NCI-H69 (cell line): ENCODE measurements at regions not wholly inside any gene's neighbourhood (a gene's known extent, or its start where the extent isn't known, plus 50 kb on each side); places are given as distances from the start of the nearest gene placed in this dataset.
A peak's percentile ranks its signal among the peaks of the same experiment; 100 is the strongest.

Experiments used
- DNase-seq: peaks from one replicate; lab custom pipeline; 2025; lab: John Stamatoyannopoulos, UW

DNA sequence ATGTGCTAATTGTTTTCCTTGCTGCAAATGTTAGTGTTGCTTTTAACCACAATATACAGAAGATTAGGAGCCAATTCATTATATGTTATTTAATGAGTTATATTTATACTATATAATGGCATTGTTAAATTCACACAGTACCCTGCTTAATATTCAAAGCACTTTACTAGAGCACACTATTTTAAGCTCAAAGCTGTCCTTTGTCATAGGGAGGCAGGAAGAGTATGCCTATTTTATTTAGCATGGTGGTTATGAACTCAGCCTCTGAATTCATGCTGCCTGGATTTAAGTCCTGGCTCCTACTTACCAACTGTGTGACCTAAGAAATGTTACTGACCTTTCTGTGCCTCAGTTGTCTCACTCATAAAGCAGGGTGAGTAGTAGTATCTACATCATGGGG is 80.5 kb downstream of the FASTKD2 start:
- DNase-seq: no peak

DNA sequence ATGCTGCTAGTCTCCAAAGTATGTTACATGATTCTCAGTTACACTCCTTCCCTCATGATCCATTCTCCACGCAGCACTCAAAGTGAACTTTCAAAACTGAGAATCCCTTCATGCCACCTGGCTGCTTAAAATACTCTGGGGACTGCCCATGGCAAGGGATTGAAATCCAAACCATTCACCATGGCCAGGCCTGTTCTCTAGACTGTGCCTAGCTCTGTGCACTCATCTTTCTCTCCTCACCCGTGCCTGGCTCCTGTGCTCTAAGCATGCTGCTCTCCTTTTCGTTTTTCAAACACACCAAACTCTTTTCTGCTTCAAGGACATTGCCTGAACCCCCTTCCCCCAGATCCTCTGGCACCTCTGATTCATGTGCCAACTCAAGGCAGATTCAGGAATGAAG is 80.9 kb downstream of the FASTKD2 start:
- no peak for DNase-seq

DNA sequence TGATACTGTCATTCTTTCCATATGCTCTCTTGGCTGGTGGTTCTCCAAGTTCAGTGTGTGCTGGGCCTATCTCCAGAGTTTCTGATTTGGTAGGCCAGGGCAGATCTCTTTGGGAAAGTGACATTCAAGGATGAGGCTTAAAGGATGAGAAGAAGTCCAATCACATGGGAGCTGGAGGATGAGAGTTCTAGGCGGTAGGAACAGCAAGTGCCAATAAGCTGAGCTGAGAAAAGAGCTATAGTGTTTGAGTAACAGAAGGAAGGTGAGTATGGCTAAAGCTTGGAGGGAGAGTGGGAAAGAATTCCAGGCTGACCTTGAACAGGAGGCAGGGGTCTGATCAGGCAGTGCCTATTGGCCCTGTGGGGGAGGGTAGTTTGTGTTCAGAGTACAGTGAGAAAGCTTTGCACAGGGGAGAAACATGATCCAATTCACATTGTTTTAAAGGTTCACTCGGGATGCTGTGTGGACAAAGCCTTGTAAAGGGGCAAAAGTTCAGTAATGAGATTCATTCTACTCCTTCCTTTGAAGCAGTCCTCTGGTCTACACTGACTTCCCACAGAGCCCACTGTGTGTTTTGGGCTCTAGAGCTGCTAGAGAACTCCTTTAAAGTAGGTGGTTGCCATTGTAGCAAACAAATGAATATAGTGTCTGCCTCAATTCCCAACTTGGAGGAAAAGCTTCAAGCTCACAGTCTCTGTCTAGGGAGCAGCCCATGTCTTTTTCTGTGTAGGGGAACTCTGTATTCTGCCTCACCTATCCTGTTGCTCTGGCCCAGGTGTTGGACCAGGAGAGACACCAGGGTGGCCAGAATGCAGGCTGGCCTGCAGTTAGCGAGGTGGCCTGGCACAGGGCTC is 81.8 kb downstream of the FASTKD2 start:
- DNase-seq: peak; percentile 29

DNA sequence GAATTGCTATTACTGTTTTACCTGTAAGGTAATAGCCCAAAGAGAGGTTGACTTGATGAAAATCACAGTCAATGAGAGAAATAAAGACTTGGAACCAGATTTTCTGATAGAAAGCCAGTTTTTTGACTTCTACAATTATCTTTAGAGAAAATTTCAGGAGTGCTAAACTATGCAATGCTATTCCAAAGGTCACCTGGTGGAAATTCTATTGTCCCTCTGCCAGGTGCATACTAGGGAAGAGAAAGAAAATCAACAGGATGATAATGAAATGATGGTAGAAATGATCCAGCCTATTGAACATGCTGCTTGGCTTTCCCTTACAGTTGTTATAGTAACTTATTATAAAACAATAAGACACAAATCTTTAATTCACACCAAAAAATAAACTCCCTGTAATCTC is 85.0 kb downstream of the FASTKD2 start:
- no peak for DNase-seq

DNA sequence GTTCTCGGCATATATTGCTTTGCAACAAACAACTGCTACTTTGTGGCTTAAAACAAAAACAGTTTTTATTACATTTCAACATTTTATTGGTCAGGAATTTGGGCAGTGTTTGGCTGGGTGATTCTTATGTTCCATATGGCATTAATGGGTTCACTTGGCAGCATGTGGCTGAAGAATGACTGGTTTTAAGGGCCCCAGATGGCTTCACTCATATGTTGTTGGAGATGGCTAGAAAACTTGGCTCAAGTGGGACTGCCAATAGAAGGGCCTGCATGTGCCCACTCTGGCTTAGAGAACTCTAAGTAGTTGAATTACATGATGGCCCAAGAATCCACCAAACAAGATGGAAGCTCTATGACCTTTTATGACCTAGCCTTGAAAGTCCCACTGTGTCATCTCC is 86.1 kb downstream of the FASTKD2 start:
- DNase-seq: no peak

DNA sequence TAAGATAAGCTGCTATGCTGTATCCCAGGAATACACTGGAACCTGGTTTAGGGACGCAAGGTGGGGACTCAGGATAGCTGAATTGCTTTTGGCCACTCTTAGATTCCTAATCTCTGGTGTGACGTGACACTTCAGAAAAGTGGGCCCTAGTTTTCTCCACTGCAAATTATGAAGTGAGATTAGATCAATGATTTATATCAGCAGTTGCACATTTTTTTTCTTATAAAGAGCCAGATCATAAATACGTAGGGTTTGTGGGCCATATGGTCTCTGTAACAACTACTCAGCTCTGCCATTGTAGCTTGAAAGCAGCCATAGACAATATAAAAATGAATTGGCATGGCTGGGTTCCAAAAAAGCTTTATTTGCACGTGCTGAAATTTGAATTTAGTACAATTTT is 85.4 kb upstream of the CPO start:
- DNase-seq: no peak

DNA sequence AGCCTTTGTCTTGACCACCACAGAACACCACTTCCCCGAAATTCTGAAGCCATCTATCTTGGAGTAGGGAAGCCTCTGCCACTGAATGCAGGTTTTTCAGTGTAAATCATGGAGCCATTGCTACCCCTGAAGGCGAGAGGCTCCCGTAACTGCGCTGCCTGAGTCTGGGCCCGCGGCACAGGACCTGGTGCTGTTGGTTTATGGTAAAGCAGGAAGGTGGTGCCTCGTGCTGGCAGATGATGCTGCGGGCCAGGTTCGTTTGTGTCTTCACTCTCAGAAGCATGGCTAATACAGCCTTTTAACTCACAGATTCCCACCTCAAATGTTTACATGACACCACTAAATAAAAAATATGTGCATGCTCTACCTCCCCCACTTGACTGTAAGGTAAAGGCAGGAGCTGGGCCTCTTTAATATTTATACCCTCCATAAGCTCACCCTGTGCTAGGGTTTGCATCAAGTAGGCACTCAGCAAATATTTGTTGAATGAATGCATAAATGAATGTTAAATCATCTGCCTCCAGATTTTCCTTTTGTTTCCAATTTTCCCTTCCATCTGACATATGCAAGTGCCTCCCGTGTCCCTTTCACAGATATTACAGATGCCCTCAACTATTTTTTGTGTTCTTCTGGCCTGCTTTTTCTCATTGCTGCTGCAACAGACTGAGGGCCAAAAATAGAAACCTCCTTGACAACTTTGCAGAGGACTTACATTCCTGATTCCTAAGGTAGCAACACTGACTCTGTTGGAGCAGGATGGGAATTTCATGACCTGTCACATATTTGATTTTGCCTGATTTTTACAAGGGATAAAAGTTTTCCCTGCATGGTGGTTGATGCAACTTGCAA is 83.5 kb upstream of the CPO start:
- no peak for DNase-seq

DNA sequence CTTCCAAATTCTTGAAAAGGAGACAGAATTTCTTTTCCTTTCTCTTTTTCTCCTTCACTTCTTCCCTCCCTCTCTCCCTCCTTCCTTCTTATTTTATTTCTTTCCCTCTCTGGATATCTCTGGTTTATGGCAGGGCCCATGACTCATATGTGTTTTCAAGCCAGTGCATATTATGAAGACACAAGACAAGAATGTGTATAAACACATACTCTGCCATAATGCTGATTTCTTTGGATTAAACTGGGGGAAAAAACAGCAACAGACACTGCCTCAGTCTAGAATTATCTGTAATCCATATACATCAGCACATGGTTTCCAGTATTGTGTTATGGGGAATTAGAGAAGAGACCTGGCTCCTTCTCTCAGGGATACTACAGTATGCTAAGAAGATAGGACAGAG is 82.8 kb upstream of the CPO start:
- DNase-seq: no peak

DNA sequence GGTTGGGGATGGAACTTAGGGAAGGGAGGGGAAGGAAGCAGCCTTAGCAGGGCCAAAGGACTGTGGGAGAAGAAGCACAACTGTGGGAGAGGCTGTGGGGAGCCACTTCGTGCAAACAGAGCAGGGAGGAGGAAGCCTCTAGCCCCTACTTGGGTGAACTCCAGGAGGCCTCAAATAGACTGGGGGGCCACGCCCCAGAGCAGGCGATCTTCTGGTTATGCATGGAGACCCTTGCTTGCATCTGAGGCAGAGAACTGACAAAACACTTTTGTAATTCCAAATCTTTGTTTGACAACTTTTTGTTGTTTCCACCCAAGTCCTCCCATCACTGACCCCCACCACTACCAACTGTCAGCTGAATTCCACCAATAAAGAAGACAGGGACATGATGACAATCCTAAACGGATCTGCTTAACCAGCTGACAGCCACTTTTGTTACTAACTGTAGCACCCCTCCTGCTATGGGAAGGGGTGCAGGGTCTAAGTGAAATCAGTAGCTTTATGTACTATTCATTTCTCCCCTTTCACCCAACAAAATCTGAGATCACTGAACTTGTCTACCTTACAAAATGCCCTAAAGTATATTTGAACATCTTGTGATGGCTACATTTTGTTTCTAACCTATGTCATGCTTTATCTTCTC is 80.5 kb upstream of the CPO start:
- DNase-seq: no peak

DNA sequence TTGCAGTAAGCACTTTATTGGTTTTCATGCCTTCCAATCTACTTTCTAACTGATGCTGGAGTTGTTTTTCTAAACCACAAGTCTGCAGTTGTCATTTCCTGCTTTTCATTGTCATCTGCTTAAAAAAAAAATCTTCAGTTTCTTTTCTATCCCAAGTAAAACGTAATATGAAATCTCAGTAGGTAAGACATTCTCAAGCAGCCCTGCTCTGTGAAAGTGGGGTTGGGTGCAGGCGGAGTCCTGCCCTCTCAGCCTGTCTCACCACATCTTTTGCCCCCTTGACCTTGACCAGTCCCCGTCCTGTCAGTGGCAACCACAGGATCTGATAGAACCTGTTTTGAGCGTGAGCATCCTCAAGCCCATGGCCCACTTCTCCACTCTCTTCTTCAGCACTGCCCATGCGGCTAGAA is 80.0 kb upstream of the CPO start:
- DNase-seq: no peak

DNA sequence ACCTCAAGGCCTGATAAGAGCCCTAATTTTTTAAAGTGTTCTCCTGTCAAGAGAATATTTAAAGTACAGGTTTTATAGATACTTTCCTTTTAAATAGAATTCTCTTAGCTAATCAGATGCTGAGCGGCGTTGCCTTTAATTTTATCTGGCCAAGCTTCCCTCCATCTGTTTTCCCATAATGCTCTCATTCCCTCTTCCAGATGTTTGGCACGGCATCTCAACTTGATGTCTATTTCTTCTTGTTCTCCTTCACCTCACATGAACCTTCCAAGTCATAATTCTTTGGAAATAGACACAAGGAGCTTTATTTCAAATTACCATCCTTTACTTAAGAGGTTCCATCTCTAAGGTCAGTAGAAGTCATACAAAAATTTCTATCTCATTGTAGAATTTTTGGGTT is 76.1 kb upstream of the CPO start:
- DNase-seq: no peak

DNA sequence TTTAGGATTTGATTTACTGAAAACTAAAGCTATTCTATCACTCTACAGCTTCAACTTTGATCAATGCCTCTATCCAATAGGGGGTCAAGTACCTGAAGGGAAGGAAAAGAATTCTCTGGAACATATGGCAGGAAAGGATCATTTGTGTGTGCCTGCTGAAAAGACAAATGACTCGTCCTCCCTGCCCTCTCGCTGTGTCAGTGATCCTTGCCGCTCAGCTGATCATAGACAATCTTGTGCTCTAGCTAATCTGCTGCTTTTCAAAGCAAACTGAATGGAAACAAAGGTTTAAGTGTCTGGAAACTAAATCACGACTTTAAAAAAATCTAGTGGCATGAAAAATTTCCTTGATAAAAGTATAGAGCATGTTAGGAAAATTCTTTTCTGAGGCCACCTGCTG is 75.6 kb upstream of the CPO start:
- no peak for DNase-seq

DNA sequence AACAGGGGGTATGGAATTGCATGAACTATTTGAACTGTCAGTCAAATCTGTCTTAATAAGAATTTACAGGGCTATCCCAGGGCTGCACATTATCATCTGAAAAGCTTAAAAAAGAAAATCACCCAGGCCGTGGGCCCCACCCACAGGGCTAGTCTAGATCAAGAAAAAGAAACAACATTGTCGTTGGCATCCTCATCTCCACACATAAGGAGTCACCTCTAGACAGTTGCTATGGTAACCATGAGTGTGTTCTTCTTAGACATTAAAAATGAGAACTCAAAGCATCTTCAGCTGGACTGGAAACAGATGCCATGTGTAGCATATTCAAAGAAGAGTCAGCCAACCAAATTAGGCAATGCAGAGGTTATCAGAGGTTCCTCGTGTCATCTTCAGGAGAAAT is 72.3 kb upstream of the CPO start:
- no peak for DNase-seq

DNA sequence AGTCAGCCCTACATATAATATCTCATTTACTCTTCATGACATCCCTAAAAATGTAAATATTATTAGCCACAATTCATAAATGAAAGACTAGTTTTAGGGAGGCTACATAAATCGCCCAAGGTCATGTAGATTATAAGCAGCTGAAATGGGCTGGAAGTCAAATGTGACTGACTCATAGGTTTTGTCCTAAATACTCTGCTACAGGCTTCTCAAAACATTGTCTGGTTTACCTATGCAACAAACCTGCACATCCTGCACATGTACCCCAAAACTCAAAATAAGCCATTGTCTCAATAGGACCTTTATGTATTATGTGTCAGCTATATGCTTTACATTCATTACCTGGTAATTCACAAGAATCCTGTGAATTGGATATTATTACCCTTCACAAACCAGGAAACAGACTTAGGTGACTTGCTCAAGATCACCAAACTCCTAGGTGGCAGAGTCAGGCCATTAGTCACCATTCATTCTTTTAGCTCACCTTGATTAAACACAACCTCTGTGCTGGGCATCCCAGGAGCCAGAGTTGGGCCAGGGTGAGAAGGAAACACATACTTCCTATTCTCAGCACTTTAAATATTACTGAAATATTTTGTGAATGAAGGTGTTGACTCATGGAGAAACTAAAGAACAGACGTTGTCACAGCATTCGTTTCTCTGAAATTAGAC is 69.4 kb upstream of the CPO start:
- DNase-seq: no peak

DNA sequence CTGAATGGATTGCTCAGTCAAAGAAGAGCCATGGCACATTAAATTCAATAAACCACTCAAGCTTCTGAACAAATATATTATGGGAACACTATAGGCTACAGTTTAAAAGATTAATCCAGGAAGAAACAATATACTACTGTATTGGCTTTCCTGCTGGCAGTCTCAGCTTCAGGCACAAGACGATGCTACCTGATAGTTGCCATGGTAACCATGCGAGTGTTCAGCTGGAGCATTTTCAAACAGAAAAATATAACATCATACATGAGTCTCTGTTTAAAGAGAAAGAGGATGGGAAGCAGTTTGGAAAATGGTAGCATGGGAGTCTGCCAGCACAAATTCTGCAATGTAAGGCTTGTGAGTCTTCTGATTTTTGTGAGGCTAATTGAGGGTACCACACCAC is 65.9 kb upstream of the CPO start:
- DNase-seq: peak; percentile 10

DNA sequence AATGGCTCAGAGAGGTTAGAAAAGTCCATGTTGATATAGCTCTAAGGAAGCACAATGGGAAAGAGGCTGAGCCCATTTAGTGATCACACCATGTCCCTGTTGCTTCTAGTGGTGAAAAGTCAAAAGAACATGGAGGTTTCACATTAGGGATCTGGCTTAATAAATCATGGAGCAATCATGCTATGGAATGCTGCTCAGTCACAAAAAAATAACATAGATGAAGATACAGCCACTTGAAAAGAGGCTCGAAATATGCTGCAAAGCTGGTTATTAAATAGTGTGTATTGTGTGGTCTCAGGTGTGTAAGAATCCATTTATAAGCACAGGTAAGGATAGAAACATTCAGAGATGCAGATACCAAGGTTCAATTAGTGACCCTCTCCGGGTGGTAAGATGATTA is 63.6 kb upstream of the CPO start:
- no peak for DNase-seq

DNA sequence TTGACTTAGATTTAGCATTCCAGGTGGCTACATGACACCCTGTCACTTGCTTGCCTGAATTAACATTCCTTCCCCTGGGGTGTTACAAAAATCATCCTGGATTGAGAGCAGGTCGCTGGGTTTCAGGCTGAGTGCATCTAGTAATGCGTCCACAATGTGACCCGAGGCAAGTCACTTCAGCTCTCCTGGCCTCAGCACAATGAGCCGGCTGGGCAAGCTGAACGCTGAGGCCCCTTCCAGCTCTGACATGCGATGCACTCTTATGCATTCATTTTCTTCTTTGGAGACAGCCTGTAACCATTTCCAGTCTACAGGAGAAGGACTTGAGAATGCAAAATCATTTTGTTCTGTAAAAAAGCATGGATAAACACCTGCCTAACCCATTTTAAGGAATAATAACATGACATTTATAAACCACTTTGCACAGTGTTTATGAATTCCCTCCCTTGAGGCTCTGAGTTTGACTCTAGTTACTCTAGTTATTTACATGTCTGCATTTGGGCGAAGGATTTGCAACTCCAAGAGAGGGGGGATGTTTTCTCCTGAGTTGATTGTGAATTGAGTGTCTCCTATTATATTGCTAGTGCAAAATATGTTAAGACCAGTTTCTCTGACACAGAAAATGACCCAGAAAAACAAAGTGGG is 63.0 kb upstream of the CPO start:
- no peak for DNase-seq

DNA sequence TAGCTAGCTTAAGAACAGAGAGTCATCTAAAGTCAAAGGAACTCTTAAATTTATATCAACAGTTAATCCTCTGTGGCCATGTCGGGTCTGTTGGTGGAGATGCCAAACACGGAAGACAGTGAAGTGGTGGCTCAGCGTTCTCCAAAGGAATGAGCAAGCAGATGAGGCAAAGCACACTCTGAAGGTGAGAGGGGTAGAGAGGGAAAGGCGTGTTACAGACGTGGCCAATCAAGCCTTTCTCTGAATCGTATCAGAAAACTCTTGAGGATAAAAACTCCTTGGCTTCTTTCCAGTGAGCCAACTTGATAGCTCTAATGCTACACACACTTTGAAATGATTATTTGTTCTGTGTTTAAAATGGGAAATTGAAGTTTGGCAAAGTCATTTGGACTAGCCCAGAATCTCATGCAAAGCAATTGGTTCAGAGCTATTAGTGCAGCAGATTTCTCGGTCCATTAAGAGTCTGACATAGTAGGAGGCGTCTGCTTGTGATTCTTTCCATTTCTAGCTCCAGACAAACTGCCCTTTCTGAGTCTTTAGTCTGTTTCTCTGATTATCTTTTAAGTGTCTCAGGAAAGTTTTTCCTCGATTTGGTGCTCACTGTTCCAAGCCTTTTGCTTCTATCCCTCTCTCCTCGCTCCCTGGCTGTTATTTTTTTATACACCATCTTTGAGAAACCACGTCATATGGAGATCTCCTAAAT is 57.5 kb upstream of the CPO start:
- DNase-seq: no peak

DNA sequence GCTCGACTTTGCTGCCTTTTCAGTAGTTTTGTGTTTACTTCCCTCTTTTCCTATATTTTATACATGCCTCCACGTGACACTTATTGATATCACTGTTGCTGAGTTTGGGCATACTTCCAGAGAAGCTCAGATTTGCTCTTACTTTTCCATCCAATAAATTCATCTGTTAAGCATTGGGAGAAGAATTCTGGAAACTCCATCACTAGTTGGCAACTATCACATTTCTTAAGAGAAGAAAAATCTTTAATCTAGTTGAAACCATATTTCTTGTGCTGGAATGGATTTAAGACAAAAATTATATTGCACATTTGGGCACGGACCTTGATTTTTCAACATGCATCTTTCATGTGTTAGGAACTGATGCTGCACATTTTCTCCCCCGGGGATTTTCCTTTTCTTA is 52.6 kb upstream of the CPO start:
- no peak for DNase-seq

DNA sequence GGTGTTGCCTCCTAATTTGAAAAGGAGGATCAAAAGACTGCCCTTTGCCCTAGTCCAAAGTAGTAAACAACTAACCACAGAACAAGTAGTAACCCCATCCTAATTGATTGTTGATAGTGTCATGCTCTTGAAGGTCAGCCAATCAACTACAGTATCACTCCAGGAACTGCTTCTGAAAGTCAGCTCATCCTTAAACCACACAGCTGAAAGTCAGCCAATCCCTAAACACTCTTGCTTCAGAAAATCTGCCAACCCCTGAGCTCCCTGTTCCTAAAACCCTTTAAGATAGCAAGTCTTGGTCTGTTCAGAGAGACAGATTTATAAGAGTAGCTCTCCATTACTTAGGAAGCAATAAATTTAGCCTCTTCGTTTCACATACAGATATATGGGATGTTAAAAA is 51.6 kb upstream of the CPO start:
- DNase-seq: no peak
